K562 (cell line): ENCODE measurements at regions not wholly inside any gene's neighbourhood (a gene's known extent, or its start where the extent isn't known, plus 50 kb on each side); places are given as distances from the start of the nearest gene placed in this dataset.

Experiments
- ATAC-seq: fragments of 200-7000 bp; cut with Tn5 transposase; 3 replicates; pipeline ENCODE4 v1.9.1; 2020; ENCODE audit warnings: moderate library complexity
- BruUV-seq: library from RNA; stranded (reverse); fragments of 400-500 nt; replicated peaks from 2 replicates; lab custom pipeline; 2021; lab: Mats Ljungman, UMichigan
- CTCF ChIA-PET: fragments of 300-600 bp; formaldehyde crosslinking; extraction: SDS; loops from one replicate; lab custom pipeline; 2021; ENCODE audit warnings: low intra/inter-chr PET ratio; lab: Yijun Ruan, JAX
- POLR2A ChIA-PET: fragments of 300-600, 350-650 bp; sonication (Branson Sonifier 250); formaldehyde crosslinking; extraction: SDS; loops from one replicate; lab custom pipeline; 2021; ENCODE audit warnings: antibody characterized with exemption, inconsistent platforms; lab: Yijun Ruan, JAX
- DNase-seq, 4 experiments: peaks; one replicate each; pipeline versions ENCODE4 v3.0.0 to v3.0.0-alpha.2; 2011 to 2018; ENCODE audit warnings: low spot score in 3 of 4, mixed read lengths in 3 of 4; ENCODE audit errors: extremely low read depth in 1 of 4
- FAIRE-seq: peaks from 2 replicates; lab custom pipeline; 2011; peaks lifted over from hg19 to GRCh38; lab: Jason Lieb, UNC
- H2AFZ ChIP-seq: 2 replicates; pipeline ENCODE4 v1.6.0; 2011; ENCODE audit warnings: low read depth, low read length, control low read depth, inconsistent platforms
- H3K27ac ChIP-seq: fragments of 200-600 bp; 3 replicates; pipeline ENCODE4 v1.8.0; 2011; ENCODE audit warnings: low read depth, mild to moderate bottlenecking, control low read depth, inconsistent platforms, low read length, moderate library complexity, mixed read lengths; ENCODE audit errors: extremely low read depth
- H3K27me3 ChIP-seq, 2 experiments: fragments of 300-600 bp in 1 of 2; 2 replicates in 1 of 2; 3 replicates in 1 of 2; pipeline versions ENCODE4 v1.6.0 to v1.8.0; 2011; ENCODE audit warnings: inconsistent platforms in 2 of 2, low read length in 2 of 2, mild to moderate bottlenecking in 1 of 2, mixed read lengths in 1 of 2, moderate library complexity in 1 of 2; ENCODE audit not compliant: control insufficient read depth in 2 of 2, insufficient read depth in 2 of 2
- H3K36me3 ChIP-seq: fragments of 300-600 bp; 3 replicates; pipeline ENCODE4 v1.8.0; 2011; ENCODE audit warnings: mild to moderate bottlenecking, low read length, inconsistent platforms; ENCODE audit not compliant: control insufficient read depth, insufficient read depth
- H3K4me1 ChIP-seq, 2 experiments: fragments of 200-600 bp in 1 of 2; replicated peaks in 1 of 2; 2 replicates in 1 of 2; 3 replicates in 1 of 2; pipeline versions ENCODE4 v1.5.1 to v1.8.0; 2011; ENCODE audit warnings: inconsistent platforms in 2 of 2, low read length in 2 of 2, mild to moderate bottlenecking in 1 of 2, mixed read lengths in 1 of 2, moderate library complexity in 1 of 2; ENCODE audit not compliant: control insufficient read depth in 2 of 2, insufficient read depth in 2 of 2
- H3K4me2 ChIP-seq: 2 replicates; pipeline ENCODE4 v1.6.1; 2011; ENCODE audit warnings: low read length, control low read depth, inconsistent platforms, mixed read lengths; ENCODE audit not compliant: insufficient read depth
- H3K4me3 ChIP-seq: fragments of 200-600 bp; sonication (generic), shearing (Covaris generic); 2 replicates; pipeline ENCODE4 v1.5.1; 2016; ENCODE audit warnings: control low read depth, inconsistent platforms
- H3K79me2 ChIP-seq: fragments of 200-600 bp; 3 replicates; pipeline ENCODE4 v1.8.0; 2011; ENCODE audit warnings: low read length, inconsistent platforms; ENCODE audit not compliant: control insufficient read depth, insufficient read depth
- H3K9ac ChIP-seq, 2 experiments: 2 replicates each; pipeline versions ENCODE4 v1.6.0 to v1.6.1; 2011; ENCODE audit warnings: low read depth in 2 of 2, low read length in 2 of 2, control low read depth in 1 of 2, inconsistent platforms in 1 of 2, mild to moderate bottlenecking in 1 of 2, mixed read lengths in 1 of 2; ENCODE audit not compliant: insufficient read depth in 1 of 2
- H3K9me1 ChIP-seq: one replicate; pipeline ENCODE4 v1.6.0; 2011; ENCODE audit warnings: inconsistent platforms, mild to moderate bottlenecking, low read length, moderate library complexity; ENCODE audit not compliant: control insufficient read depth, insufficient read depth
- H3K9me3 ChIP-seq: replicated peaks from 2 replicates; pipeline ENCODE4 v1.5.1; 2011; ENCODE audit warnings: low read depth, low read length, inconsistent platforms; ENCODE audit not compliant: control insufficient read depth, insufficient read depth
- H4K20me1 ChIP-seq: replicated peaks from 2 replicates; pipeline ENCODE4 v1.6.1; 2011; ENCODE audit warnings: low read length, inconsistent platforms, mixed read lengths; ENCODE audit not compliant: control insufficient read depth, insufficient read depth
- BCL6 ChIP-seq: fragments of 250-450 bp; sonication (Bioruptor Pico); IDR thresholded peaks from 2 replicates; pipeline ENCODE4 v1.4.0; 2020
- BRD4 ChIP-seq: fragments of 200-600 bp; sonication (generic); IDR thresholded peaks from 2 replicates; pipeline ENCODE4 v1.6.1; 2017; ENCODE audit warnings: inconsistent platforms
- CEBPB ChIP-seq: fragments of 450-650 bp; IDR thresholded peaks from 2 replicates; pipeline ENCODE4 v1.6.1; 2016; ENCODE audit warnings: missing genetic modification characterization, missing compliant biosample characterization
- CEBPG ChIP-seq, 3 experiments: fragments of 200-800 bp in 1 of 3; sonication (Bioruptor generic) in 1 of 3; sonication (generic) in 1 of 3; formaldehyde crosslinking in 1 of 3; IDR thresholded peaks in 2 of 3; conservative IDR thresholded peaks in 1 of 3; 2 replicates each; pipeline versions ENCODE4 v1.6.1 to v1.8.0; 2016 to 2022; ENCODE audit warnings: missing compliant biosample characterization in 2 of 3, missing genetic modification characterization in 2 of 3, mild to moderate bottlenecking in 1 of 3, missing genetic modification reagents in 1 of 3
- EGR1 ChIP-seq: fragments of 450-650 bp; conservative IDR thresholded peaks from 2 replicates; pipeline ENCODE4 v1.6.1; 2017; ENCODE audit warnings: mild to moderate bottlenecking
- HDAC2 ChIP-seq: fragments of 450-650 bp; IDR thresholded peaks from 2 replicates; pipeline ENCODE4 v1.6.1; 2016; ENCODE audit warnings: mild to moderate bottlenecking
- RAD21 ChIP-seq, 2 experiments: fragments of 250-450 bp in 1 of 2; fragments of 450-650 bp in 1 of 2; sonication (Bioruptor Pico) in 1 of 2; formaldehyde crosslinking in 1 of 2; IDR thresholded peaks in 1 of 2; conservative IDR thresholded peaks in 1 of 2; 2 replicates each; pipeline versions ENCODE4 v1.4.0 to v1.8.0; 2020 to 2022; ENCODE audit warnings: mild to moderate bottlenecking in 2 of 2, moderate library complexity in 1 of 2
- RFX7 ChIP-seq: fragments of 250-450 bp; sonication (Bioruptor Pico); IDR thresholded peaks from 2 replicates; pipeline ENCODE4 v1.5.1; 2021; ENCODE audit warnings: mild to moderate bottlenecking
- SETDB1 ChIP-seq: IDR thresholded peaks from one replicate; pipeline ENCODE4 v1.6.1; 2012; ENCODE audit warnings: low read length, control low read depth, inconsistent platforms
- SNIP1 ChIP-seq: fragments of 450-650 bp; IDR thresholded peaks from 2 replicates; pipeline ENCODE4 v1.7.1; 2017; ENCODE audit warnings: low read depth, mild to moderate bottlenecking
- TAF1 ChIP-seq: IDR thresholded peaks from 2 replicates; pipeline ENCODE4 v1.6.1; 2011; ENCODE audit warnings: mild to moderate bottlenecking, low read length, moderate library complexity; ENCODE audit not compliant: insufficient read depth, control insufficient read depth, severe bottlenecking; ENCODE audit errors: extremely low read depth
- THRAP3 ChIP-seq: fragments of 450-650 bp; IDR thresholded peaks from 2 replicates; pipeline ENCODE4 v1.6.1; 2016; ENCODE audit warnings: mild to moderate bottlenecking, inconsistent platforms, borderline replicate concordance
- XRCC3 ChIP-seq: fragments of 450-650 bp; IDR thresholded peaks from 2 replicates; pipeline ENCODE4 v1.6.1; 2017; ENCODE audit warnings: mild to moderate bottlenecking, moderate library complexity
- WGBS: fragments of 100-300 bp; shearing (Covaris generic); methylation state at CpG from one replicate; pipeline ENCODE4 v1.1.6; 2016; ENCODE audit warnings: low coverage, mixed read lengths; ENCODE audit not compliant: insufficient coverage; ENCODE audit errors: missing lambda C conversion rate; 5-methylcytosine and 5-hydroxymethylcytosine counted together
- in situ Hi-C: fragments of 300-500 bp; cut with MboI; formaldehyde crosslinking; loops from 4 replicates; pipeline ENCODE4 v1.15.0; 2018; ENCODE audit warnings: inconsistent platforms, mixed read lengths
- intact Hi-C: fragments of 100-400 bp; cut with micrococcal nuclease; formaldehyde crosslinking; loops from 2 replicates; pipeline ENCODE4 v1.14.2; 2022
- TF ChIP-seq, protein P1 (sequence below): sonication (generic); formaldehyde crosslinking; IDR thresholded peaks from 2 replicates; pipeline ENCODE4 v1.8.1; 2023; ENCODE audit warnings: mild to moderate bottlenecking, missing genetic modification reagents

DNA sequence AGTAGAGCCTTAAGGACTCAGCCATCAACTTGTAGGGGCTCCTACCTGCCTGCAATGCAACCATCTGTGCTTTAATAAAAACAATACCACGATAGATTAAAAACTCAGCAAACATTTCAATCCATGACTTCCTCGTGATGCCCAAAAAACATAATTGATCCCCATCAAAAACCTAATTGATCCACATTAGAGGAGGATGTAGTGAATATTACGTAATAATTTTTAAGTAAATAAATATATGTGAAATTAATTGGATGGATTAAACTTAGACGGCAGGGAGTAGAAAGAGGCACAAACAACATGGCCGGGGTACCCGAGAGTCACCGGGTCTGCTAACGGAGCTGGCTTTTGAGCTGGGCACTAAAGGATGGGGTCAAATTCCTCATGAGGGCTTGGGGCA is 87.3 kb downstream of the ARL4C start:
- intact Hi-C loops, result loop anchor here (5.0 kb wide), 2 partner anchors 122 to 272 kb away; no protein-coding TSS in a partner anchor
- no peak overlapping the region for H3K4me2 ChIP-seq
- no peak overlapping the region for H2AFZ ChIP-seq
- TF ChIP-seq SNIP1 (no peak), SETDB1 (no peak), CEBPG (CRISPR knock-in tag; IDR thresholded peaks at IDR 0.05) (no peak), CEBPG (tag; conservative IDR thresholded peaks at IDR 0.05 in 1 of 2, IDR thresholded peaks at IDR 0.05 in 1 of 2) (peak in 1 of 2 experiments; percentile 81; a peak in 2 of 4 replicates), CEBPB (tag) (peak; percentile 43)
- no peak overlapping the region for H3K27ac ChIP-seq
- no peaks in the 10 kb centered on the region for H3K79me2 ChIP-seq
- H3K9me1 ChIP-seq, result no peaks in the 10 kb centered on the region
- no peaks in the 10 kb centered on the region for H4K20me1 ChIP-seq
- H3K27me3 ChIP-seq, result peaks cover 0 to 6% of the 10 kb centered on the region in 2 experiments; a peak in 1 of 5 replicates
- in situ Hi-C loops, result no loop called here
- H3K9me3 ChIP-seq, result no peaks in the 10 kb centered on the region
- FAIRE-seq (no peak), DNase-seq (no peak), ATAC-seq (no peak)
- H3K36me3 ChIP-seq, result no peaks in the 10 kb centered on the region
- no peak overlapping the region for H3K9ac ChIP-seq
- no peaks in the 10 kb centered on the region for H3K4me1 ChIP-seq
- ChIA-PET CTCF (no interaction called here), POLR2A (no interaction called here)
- under 1% methylated on average over 8 of the region's 8 CpGs for WGBS
- H3K4me3 ChIP-seq, result no peak overlapping the region
- no TSS peak for BruUV-seq

DNA sequence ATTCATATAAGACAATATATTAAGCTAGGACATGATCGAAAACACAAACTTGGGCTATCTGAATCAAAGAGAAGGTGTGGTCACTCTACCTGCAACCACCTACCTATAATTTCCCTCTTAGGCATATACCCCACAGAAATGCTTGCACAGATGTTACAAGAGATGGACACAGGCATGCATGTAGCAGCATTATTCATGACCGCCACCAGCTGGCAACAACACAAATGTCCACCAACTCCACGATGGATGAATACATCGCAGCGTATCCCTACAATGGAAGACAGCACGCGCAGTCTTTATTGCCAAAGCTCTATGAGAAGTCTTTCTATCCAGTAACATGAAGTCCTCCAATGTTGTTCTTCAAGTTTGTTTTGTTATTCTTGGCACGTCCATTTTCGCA is 90.8 kb downstream of the ARL4C start:
- H3K9me3 ChIP-seq, result no peaks in the 10 kb centered on the region
- no peak overlapping the region for H3K9ac ChIP-seq
- H3K36me3 ChIP-seq, result no peaks in the 10 kb centered on the region
- in situ Hi-C loops, result no loop called here
- under 1% methylated on average over 9 of the region's 9 CpGs for WGBS
- H3K4me3 ChIP-seq, result no peak overlapping the region
- no peak overlapping the region for H2AFZ ChIP-seq
- CTCF ChIA-PET, result no interaction called here
- intact Hi-C loops, result loop anchor here (5.0 kb wide), 2 partner anchors 119 to 269 kb away; no protein-coding TSS in a partner anchor
- no peaks in the 10 kb centered on the region; the same call in 1 of the 2 replicates for H4K20me1 ChIP-seq
- H3K4me1 ChIP-seq, result no peaks in the 10 kb centered on the region
- FAIRE-seq (no peak), ATAC-seq (peak; percentile 63; the same call in 2 of the 3 replicates), DNase-seq (peak in 1 of 4 experiments; percentile 6)
- H3K79me2 ChIP-seq, result no peaks in the 10 kb centered on the region
- H3K27me3 ChIP-seq, result peaks cover 0 to 6% of the 10 kb centered on the region in 2 experiments; a peak in 1 of 5 replicates
- BruUV-seq, result no TSS peak
- H3K9me1 ChIP-seq, result no peaks in the 10 kb centered on the region
- H3K27ac ChIP-seq, result no peak overlapping the region
- no peak overlapping the region for H3K4me2 ChIP-seq
- POLR2A ChIA-PET, result interaction anchor here (0.7 kb wide), 1 partner anchor 87 kb away, joined by 3 read pairs; no protein-coding TSS in a partner anchor
- TF ChIP-seq BCL6 (CRISPR knock-in tag), result no peak
- TF ChIP-seq THRAP3, result no peak
- TF ChIP-seq RAD21 (CRISPR knock-in tag; conservative IDR thresholded peaks at IDR 0.05 in 1 of 2, IDR thresholded peaks at IDR 0.05 in 1 of 2), result peak; percentile 40 to 57
- TF ChIP-seq TAF1, result no peak
- TF ChIP-seq XRCC3, result no peak
- TF ChIP-seq RFX7 (CRISPR knock-in tag), result no peak
- TF ChIP-seq BRD4, result no peak
- no peak for TF ChIP-seq EGR1
- TF ChIP-seq, protein P1, sequence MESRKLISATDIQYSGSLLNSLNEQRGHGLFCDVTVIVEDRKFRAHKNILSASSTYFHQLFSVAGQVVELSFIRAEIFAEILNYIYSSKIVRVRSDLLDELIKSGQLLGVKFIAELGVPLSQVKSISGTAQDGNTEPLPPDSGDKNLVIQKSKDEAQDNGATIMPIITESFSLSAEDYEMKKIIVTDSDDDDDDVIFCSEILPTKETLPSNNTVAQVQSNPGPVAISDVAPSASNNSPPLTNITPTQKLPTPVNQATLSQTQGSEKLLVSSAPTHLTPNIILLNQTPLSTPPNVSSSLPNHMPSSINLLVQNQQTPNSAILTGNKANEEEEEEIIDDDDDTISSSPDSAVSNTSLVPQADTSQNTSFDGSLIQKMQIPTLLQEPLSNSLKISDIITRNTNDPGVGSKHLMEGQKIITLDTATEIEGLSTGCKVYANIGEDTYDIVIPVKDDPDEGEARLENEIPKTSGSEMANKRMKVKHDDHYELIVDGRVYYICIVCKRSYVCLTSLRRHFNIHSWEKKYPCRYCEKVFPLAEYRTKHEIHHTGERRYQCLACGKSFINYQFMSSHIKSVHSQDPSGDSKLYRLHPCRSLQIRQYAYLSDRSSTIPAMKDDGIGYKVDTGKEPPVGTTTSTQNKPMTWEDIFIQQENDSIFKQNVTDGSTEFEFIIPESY (CRISPR knock-in tag), result no peak
- TF ChIP-seq HDAC2, result no peak
